ENCODE measurements at regions not wholly inside any gene's neighbourhood (a gene's known extent, or its start where the extent isn't known, plus 50 kb on each side); places are given as distances from the start of the nearest gene placed in this dataset.

DNA sequence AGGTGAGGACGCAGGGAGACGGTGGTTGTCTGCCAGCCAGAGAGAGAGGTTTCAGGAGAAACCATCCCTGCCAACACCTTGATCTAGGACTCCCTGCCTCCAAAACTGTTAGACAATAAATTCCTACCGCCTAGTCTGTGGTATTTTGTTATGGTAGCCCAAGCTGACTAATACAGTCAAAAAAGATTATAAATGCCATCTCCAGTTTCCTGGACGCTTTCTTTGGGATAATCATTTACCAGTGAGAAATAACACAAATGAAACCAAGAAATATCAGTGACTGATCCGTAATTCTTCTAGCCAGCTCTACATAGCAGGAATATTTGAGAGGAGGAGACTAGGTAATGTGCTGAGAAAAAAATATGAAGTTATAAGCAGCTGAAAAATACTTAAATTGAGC is 707.8 kb upstream of the LMCD1 start:
- no peak for DNase-seq

GRCh38 chr3:7798276-7798675 is 703.3 kb upstream of the LMCD1 start:
- no peak for DNase-seq

DNA sequence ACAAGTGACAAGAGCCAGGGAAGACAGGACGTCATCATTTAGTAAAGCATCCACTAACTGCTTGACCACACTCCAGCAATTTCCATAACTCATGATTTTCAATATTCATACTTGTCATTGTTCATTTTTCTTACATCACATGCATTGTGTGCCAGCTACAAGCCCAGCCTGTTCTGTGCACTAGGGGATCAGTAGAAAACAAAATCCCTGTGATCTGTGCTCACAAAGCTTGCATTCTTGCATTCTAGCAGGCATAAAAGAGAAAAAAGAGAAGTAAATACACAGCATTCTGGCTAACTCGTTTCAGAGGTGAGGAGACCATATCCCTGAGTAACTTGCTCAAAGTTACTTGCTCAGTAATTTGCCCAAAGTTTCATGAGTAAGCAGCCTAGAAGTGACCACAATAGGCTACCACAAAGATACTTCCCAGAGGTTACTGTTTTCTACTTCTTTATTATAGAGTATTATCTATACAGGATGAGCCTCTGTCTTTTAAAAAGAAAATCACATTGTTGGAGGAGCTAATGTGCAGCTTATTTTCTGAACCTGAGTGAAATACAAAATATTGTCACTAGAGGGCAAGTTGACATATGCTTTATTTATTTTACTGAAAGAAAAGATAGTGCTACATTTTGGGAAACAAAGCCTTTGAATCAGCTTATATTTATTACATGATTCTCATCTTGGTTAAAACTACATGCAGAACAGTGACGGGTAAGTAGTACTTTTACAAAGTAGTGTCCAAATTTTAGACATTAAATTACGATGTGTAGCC is 701.4 kb upstream of the LMCD1 start:
- no peak for DNase-seq

DNA sequence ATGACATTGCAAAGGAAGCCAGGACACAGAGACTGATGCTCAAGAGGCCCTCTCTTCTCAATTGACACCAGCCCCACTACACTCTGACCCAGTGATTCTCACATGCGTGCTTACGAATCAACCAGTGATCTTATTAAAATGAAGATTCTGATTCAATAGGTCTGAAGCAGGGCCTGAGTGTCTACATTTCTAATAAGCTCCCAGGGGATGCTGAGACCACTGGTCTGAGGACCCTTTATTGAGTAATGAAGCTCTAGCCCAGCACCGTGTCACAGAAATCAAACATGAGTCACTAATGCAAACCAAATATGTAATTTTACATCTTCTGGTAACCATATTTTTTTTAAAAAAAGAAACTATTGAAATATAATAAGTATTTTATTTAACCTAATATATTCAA is 689.1 kb upstream of the LMCD1 start:
- DNase-seq, result no peak

GRCh38 chr3:7813365-7813764 is 688.3 kb upstream of the LMCD1 start:
- DNase-seq, result no peak

GRCh38 chr3:7817239-7817638 is 684.4 kb upstream of the LMCD1 start:
- DNase-seq, result no peak

- no peak for DNase-seq
Measured at GRCh38 chr3:7820969-7821368, 680.7 kb upstream of the LMCD1 start.

GRCh38 chr3:7821858-7822257 is 679.8 kb upstream of the LMCD1 start:
- DNase-seq, result no peak

GRCh38 chr3:7841451-7841850 is 660.2 kb upstream of the LMCD1 start:
- no peak for DNase-seq

GRCh38 chr3:7843441-7843840 is 658.2 kb upstream of the LMCD1 start:
- DNase-seq, result no peak

GRCh38 chr3:7847021-7847420 is 654.6 kb upstream of the LMCD1 start:
- DNase-seq, result no peak

GRCh38 chr3:7847521-7847920 is 654.1 kb upstream of the LMCD1 start:
- DNase-seq, result no peak

DNA sequence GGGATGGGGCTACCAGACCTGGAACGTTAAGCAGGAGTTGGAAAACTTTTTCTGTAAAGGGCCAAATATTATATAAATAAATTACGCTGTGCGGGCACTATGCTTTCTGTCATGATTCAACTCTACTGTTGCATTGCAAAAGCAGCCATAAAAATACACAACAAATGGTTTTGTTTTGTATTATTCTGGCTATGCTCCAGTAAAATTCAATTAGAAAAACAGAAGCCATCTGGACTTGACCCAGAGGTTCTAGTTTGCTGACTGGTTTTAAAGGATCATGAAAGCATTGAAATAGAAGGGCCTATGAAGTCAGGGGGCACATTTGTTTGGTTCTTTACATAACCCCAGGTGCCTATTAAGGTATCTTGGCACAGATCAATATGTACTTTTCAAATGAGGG is 647.4 kb upstream of the LMCD1 start:
- DNase-seq, result no peak

DNA sequence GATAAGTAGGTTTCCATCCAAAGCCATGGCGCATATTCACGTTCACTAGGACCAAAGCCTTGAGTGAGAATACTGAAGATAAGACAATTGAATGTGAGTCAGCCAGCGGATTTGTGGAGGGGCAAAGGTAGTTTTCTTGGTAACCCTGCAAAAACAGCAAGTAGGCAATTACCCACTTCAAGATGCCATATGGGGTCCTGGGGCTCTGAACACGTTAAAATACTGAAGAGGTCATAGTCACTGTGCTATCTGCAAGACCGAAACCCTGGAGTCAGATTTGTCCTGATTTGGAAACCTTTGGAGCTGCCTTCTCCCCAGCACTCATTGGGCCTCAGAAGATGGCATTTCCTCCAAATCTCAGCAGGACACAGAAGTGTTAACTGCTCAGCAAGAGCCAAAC is 646.9 kb upstream of the LMCD1 start:
- no peak for DNase-seq

DNA sequence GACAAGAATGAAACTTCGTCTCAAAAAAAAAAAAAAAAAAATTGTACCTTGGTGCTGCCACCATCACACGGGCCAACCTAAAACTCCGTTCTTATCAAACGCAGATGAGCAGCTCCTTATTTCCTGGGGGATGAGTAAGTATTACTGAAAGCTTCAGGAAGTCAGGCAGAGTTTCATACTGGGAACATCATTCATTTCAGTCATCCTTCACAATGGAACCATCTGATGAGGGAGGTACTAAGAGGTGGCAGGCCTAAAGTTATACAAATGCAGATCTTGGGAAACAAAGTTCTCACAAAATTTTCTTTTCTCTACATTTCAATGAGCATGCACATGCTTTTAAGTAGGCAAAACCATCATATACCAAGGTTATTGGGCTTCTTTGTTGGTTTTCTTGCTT is 636.0 kb upstream of the LMCD1 start:
- DNase-seq, result no peak

- no peak for DNase-seq
Measured at GRCh38 chr3:7867587-7867986, 634.0 kb upstream of the LMCD1 start.

- DNase-seq, result no peak
Measured at GRCh38 chr3:7871003-7871560, 630.5 kb upstream of the LMCD1 start.

- DNase-seq, result no peak
Measured at GRCh38 chr3:7874116-7874515, 627.5 kb upstream of the LMCD1 start.

DNA sequence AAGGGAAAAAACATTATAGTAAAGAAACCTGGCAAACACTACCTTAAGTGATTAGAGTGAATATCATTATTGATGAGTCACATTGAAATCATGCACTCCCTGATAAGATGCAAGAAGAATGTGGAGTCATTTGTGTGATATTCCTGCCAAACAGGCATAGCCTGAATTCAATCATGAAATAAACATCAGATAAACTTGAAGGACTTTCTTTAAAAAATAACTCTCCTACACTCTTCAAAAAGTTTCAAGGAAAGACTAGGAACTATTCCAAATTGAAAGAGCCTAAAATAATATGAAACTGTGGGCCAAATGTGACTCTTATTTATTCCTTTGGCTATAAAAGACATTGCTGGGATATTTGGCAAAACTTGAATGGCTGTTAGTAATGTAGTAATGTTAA is 625.7 kb upstream of the LMCD1 start:
- DNase-seq, result no peak

DNA sequence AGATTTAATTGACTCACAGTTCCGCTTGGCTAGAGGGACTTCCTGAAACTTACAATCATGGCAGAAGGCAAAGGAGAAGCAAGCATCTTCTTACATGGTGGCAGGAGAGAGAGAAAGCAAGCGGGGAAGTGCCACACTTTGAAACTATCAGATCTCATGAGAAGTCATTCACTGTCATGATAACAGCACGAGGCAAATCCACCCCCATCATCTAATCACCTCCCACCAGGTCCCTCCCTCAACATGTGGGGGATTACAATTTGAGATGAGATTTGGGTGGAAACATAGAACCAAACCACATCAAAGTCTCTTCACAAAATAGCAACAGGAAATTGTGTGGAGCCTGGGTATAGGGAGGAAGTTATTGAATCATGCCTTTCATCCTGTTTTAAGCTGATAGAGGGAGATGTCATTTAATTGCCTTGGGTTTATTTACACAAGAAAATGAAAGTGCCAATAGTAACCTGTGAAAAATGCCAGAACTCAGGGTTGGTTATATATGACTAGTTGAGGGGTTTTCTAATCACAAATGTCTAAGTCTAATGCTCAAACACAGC is 624.8 kb upstream of the LMCD1 start:
- no peak for DNase-seq

DNA sequence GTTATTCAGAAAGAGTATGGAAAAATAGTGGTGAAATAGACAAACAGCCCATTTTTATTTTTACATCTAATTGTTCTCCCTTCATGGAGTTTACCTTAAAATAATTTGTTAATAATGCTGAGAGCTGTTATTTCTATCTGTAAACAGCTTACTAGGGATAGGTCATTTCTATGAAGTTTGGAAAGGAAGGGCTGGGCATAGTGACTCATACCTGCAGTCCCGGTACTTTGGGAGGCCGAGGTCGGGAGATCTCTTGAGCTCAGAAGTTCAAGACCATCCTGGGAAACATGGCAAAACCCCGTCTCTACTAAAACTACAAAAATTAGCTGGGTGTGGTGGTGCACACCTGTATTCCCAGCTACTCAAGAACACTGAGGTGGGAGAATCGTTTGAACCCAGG is 624.3 kb upstream of the LMCD1 start:
- DNase-seq, result no peak

DNA sequence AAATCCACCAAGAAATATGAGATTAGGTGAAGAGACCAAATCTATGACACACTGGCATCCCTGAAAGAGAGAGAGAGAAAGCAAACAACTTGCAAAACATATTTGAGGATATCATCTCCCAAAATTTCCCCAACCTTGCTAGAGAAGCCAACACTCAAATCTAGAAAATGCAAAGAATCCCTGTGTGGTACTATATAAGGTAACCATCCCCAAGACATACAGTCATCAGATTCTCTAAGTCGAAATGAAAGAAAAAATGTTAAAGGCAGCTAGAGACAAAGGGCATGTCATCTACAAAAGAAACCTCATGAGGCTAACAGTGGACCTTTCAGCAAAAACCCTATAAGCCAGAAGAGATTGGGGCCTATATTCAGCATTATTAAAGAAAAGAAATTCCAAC is 622.1 kb upstream of the LMCD1 start:
- no peak for DNase-seq

- no peak for DNase-seq
Measured at GRCh38 chr3:7881946-7882345, 619.7 kb upstream of the LMCD1 start.

DNA sequence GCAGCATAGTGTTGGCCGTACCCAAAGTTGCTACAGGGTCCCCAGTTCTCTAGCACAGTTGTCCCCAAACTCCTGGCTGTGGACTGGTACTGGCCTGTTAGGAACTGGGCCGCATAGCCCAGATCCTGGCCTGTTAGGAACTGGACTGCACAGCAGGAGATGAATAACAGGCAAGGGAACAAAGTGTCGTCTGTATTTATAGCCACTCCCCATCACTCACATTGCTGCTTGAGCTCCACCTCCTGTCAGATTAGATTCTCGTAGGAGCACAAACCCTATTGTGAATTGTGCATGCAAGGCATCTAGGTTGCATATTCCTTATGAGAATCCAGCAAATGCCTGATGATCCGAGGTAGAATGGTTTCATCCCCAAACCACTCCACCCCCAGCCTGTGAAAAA is 604.0 kb upstream of the LMCD1 start:
- DNase-seq, result no peak

- no peak for DNase-seq
Measured at GRCh38 chr3:7913283-7913682, 588.3 kb upstream of the LMCD1 start.
